ENCODE measurements at regions not wholly inside any gene's neighbourhood (a gene's known extent, or its start where the extent isn't known, plus 50 kb on each side); places are given as distances from the start of the nearest gene placed in this dataset.

- intact Hi-C loops (cut with micrococcal nuclease): no loop called here
- no peak overlapping the region for H3K27ac Mint-ChIP-seq
Measured at GRCh38 chr16:13390093-13390985, 488.9 kb downstream of the SHISA9 start.

GRCh38 chr16:13390986-13391305 lies 489.5 kb downstream of the SHISA9 start:
- Histone ChIP-seq H3K9me3 (replicated peaks in 1 of 2; ENCODE audit: control insufficient read depth in 1 of 2, insufficient read depth in 1 of 2, low read length in 2 of 2) (peaks cover 5 to 10% of the 10 kb centered on the region in 2 donors), H3K27me3 (ENCODE audit: control insufficient read depth in 2 of 2, insufficient read depth in 2 of 2, low read length in 2 of 2) (no peaks in the 10 kb centered on the region), H3K4me2 (replicated peaks; ENCODE audit: extremely low read depth, low read length, poor library complexity, severe bottlenecking) (no peak overlapping the region), H3K36me3 (replicated peaks in 1 of 2; ENCODE audit: control insufficient read depth in 1 of 2, insufficient read depth in 2 of 2, low read length in 2 of 2) (no peaks in the 10 kb centered on the region), H2AFZ (ENCODE audit: insufficient read depth, low read depth, low read length, poor library complexity, severe bottlenecking) (no peak overlapping the region), H4K20me1 (ENCODE audit: insufficient read depth, low read length) (no peaks in the 10 kb centered on the region), H3K4me3 (replicated peaks in 1 of 3; ENCODE audit: low read depth in 2 of 3, low read length in 3 of 3) (no peak overlapping the region), H3K9ac (ENCODE audit: insufficient read depth, low read length, poor library complexity, severe bottlenecking) (no peak overlapping the region), H3K27ac (ENCODE audit: low read depth in 1 of 2, low read length in 2 of 2) (no peak overlapping the region), H3K79me2 (ENCODE audit: insufficient read depth, low read length) (no peaks in the 10 kb centered on the region), H3K4me1 (ENCODE audit: control insufficient read depth in 1 of 2, insufficient read depth in 2 of 2, low read length in 2 of 2) (no peaks in the 10 kb centered on the region)
- no peak for TF ChIP-seq CTCF (IDR thresholded peaks at IDR 0.05)
- no peaks in the 10 kb centered on the region for H3K36me3 Mint-ChIP-seq
- H3K27ac Mint-ChIP-seq: no peak overlapping the region
- no peaks in the 10 kb centered on the region for H3K4me1 Mint-ChIP-seq
- no peak for DNase-seq
- H3K27me3 Mint-ChIP-seq (ENCODE audit: low read depth in 3 of 3): no peaks in the 10 kb centered on the region
- intact Hi-C loops (cut with micrococcal nuclease): no loop called here
- peaks cover under 1 to 12% (median 7%) of the 10 kb centered on the region in 7 donors for H3K9me3 Mint-ChIP-seq
- H3K4me3 Mint-ChIP-seq: no peak overlapping the region

More at GRCh38 chr16:13390093-13390985, 488.9 kb downstream of the SHISA9 start:
- H3K4me1 ChIP-seq (ENCODE audit: control insufficient read depth in 1 of 2, insufficient read depth in 2 of 2, low read length in 2 of 2): no peaks in the 10 kb centered on the region
- H3K9me3 Mint-ChIP-seq: peaks cover 0 to 16% (median 7%) of the 10 kb centered on the region in 7 donors
- H3K27ac ChIP-seq (ENCODE audit: low read depth in 1 of 2, low read length in 2 of 2): no peak overlapping the region
- no peaks in the 10 kb centered on the region for H3K27me3 Mint-ChIP-seq (ENCODE audit: low read depth in 3 of 3)
- H3K4me3 ChIP-seq (replicated peaks in 1 of 3; ENCODE audit: low read depth in 2 of 3, low read length in 3 of 3): no peak overlapping the region
- no peaks in the 10 kb centered on the region for H3K79me2 ChIP-seq (ENCODE audit: insufficient read depth, low read length)
- no peaks in the 10 kb centered on the region for H3K4me1 Mint-ChIP-seq
- 89% methylated on average over 4 of the region's 7 CpGs for WGBS (ENCODE audit: insufficient coverage)
- no peaks in the 10 kb centered on the region for H4K20me1 ChIP-seq (ENCODE audit: insufficient read depth, low read length)
- H2AFZ ChIP-seq (ENCODE audit: insufficient read depth, low read depth, low read length, poor library complexity, severe bottlenecking): no peak overlapping the region
- H3K9me3 ChIP-seq (replicated peaks in 1 of 2; ENCODE audit: control insufficient read depth in 1 of 2, insufficient read depth in 1 of 2, low read length in 2 of 2): peaks cover 5 to 15% of the 10 kb centered on the region in 2 donors
- no peaks in the 10 kb centered on the region for H3K36me3 ChIP-seq (replicated peaks in 1 of 2; ENCODE audit: control insufficient read depth in 1 of 2, insufficient read depth in 2 of 2, low read length in 2 of 2)
- H3K4me3 Mint-ChIP-seq: no peak overlapping the region
- H3K36me3 Mint-ChIP-seq: no peaks in the 10 kb centered on the region
- no peak overlapping the region for H3K9ac ChIP-seq (ENCODE audit: insufficient read depth, low read length, poor library complexity, severe bottlenecking)
- no peak overlapping the region for H3K4me2 ChIP-seq (replicated peaks; ENCODE audit: extremely low read depth, low read length, poor library complexity, severe bottlenecking)
- no peak for DNase-seq
- TF ChIP-seq CTCF (IDR thresholded peaks at IDR 0.05): no peak
- H3K27me3 ChIP-seq (ENCODE audit: control insufficient read depth in 2 of 2, insufficient read depth in 2 of 2, low read length in 2 of 2): no peaks in the 10 kb centered on the region

Data from CD14-positive monocyte (primary cell).